Cardiac muscle cell (in vitro differentiated cells and primary cell): ENCODE measurements at regions not wholly inside any gene's neighbourhood (a gene's known extent, or its start where the extent isn't known, plus 50 kb on each side); places are given as distances from the start of the nearest gene placed in this dataset.

Experiments used
- DNase-seq, 2 donors: peaks; one replicate each; pipeline versions ENCODE4 v3.0.0 to v3.0.0-alpha.2; 2010 to 2017; ENCODE audit warnings: low read depth in 1 of 2, low spot score in 1 of 2
- H3K27ac ChIP-seq: fragments of 200-600 bp; sonication (generic); 2 replicates; pipeline ENCODE4 v1.5.1; 2016
- H3K27me3 ChIP-seq: fragments of 200-600 bp; sonication (generic); 2 replicates; pipeline ENCODE4 v1.6.0; 2016; ENCODE audit warnings: control low read depth
- H3K36me3 ChIP-seq: fragments of 200-600 bp; sonication (generic); 2 replicates; pipeline ENCODE4 v1.5.1; 2016; ENCODE audit warnings: control low read depth
- H3K4me1 ChIP-seq: fragments of 200-600 bp; sonication (generic); 2 replicates; pipeline ENCODE4 v1.8.1; 2017; ENCODE audit warnings: low read depth, mild to moderate bottlenecking, mixed run types
- H3K4me3 ChIP-seq: fragments of 200-600 bp; sonication (generic); 2 replicates; pipeline ENCODE4 v1.5.1; 2016; ENCODE audit warnings: mild to moderate bottlenecking
- H3K9me3 ChIP-seq: fragments of 200-600 bp; sonication (generic); 2 replicates; pipeline ENCODE4 v1.5.1; 2017; ENCODE audit warnings: low read depth, mild to moderate bottlenecking, control low read depth
- CTCF ChIP-seq: IDR thresholded peaks from 2 replicates; pipeline ENCODE4 v1.5.1; 2012; ENCODE audit warnings: low read depth, mild to moderate bottlenecking, low read length

- DNase-seq = peak in 1 of 2 donors; percentile 22
- no peaks in the 10 kb centered on the region for H3K4me1 ChIP-seq
- H3K27me3 ChIP-seq = no peaks in the 10 kb centered on the region
- H3K9me3 ChIP-seq = no peaks in the 10 kb centered on the region
- TF ChIP-seq CTCF = no peak
- H3K36me3 ChIP-seq = no peaks in the 10 kb centered on the region
- H3K4me3 ChIP-seq = no peak overlapping the region
- H3K27ac ChIP-seq = no peak overlapping the region
Measured at GRCh38 chr4:125547836-125548235, 233.1 kb downstream of the FAT4 start.

- Histone ChIP-seq H3K27me3 (no peaks in the 10 kb centered on the region), H3K4me3 (no peak overlapping the region), H3K4me1 (no peaks in the 10 kb centered on the region), H3K27ac (no peak overlapping the region), H3K36me3 (no peaks in the 10 kb centered on the region), H3K9me3 (no peaks in the 10 kb centered on the region)
- TF ChIP-seq CTCF = no peak
- no peak for DNase-seq
Measured at GRCh38 chr4:125550769-125551168, 236.0 kb downstream of the FAT4 start.

GRCh38 chr4:125551466-125551865 lies 236.7 kb downstream of the FAT4 start:
- Histone ChIP-seq H3K9me3 (no peaks in the 10 kb centered on the region), H3K36me3 (no peaks in the 10 kb centered on the region), H3K4me3 (no peak overlapping the region), H3K27me3 (no peaks in the 10 kb centered on the region), H3K4me1 (no peaks in the 10 kb centered on the region), H3K27ac (no peak overlapping the region)
- TF ChIP-seq CTCF = no peak
- no peak for DNase-seq

- TF ChIP-seq CTCF = no peak
- Histone ChIP-seq H3K36me3 (no peaks in the 10 kb centered on the region), H3K4me1 (no peaks in the 10 kb centered on the region), H3K9me3 (no peaks in the 10 kb centered on the region), H3K4me3 (no peak overlapping the region), H3K27me3 (no peaks in the 10 kb centered on the region), H3K27ac (no peak overlapping the region)
- DNase-seq = no peak
Measured at GRCh38 chr4:125551967-125552366, 237.2 kb downstream of the FAT4 start.

GRCh38 chr4:125572601-125573000 lies 257.8 kb downstream of the FAT4 start:
- no peak for TF ChIP-seq CTCF
- Histone ChIP-seq H3K4me1 (no peaks in the 10 kb centered on the region), H3K27me3 (no peaks in the 10 kb centered on the region), H3K27ac (no peak overlapping the region), H3K4me3 (no peak overlapping the region), H3K9me3 (no peaks in the 10 kb centered on the region), H3K36me3 (no peaks in the 10 kb centered on the region)
- DNase-seq = no peak

- Histone ChIP-seq H3K36me3 (no peaks in the 10 kb centered on the region), H3K9me3 (no peaks in the 10 kb centered on the region), H3K4me1 (no peaks in the 10 kb centered on the region), H3K27ac (no peak overlapping the region), H3K27me3 (no peaks in the 10 kb centered on the region), H3K4me3 (no peak overlapping the region)
- no peak for TF ChIP-seq CTCF
- no peak for DNase-seq
Measured at GRCh38 chr4:125573368-125573767, 258.6 kb downstream of the FAT4 start.
